RWPE1 (cell line): ENCODE measurements at regions not wholly inside any gene's neighbourhood (a gene's known extent, or its start where the extent isn't known, plus 50 kb on each side); places are given as distances from the start of the nearest gene placed in this dataset.

Experiments
- CTCF ChIA-PET: fragments of 350-600 bp; sonication (Branson Sonifier 250); formaldehyde crosslinking; extraction: SDS; loops from one replicate; lab custom pipeline; 2021; lab: Yijun Ruan, JAX
- POLR2A ChIA-PET: fragments of 400-600 bp; formaldehyde crosslinking; extraction: SDS; loops from one replicate; lab custom pipeline; 2020; ENCODE audit warnings: antibody characterized with exemption; ENCODE audit not compliant: low non-redundant PET; lab: Yijun Ruan, JAX
- DNase-seq: peaks from one replicate; pipeline ENCODE4 v3.0.0; 2012; ENCODE audit warnings: low spot score
- H3K27ac ChIP-seq: fragments of 450-650 bp; 2 replicates; pipeline ENCODE4 v1.5.1; 2017
- CTCF ChIP-seq: fragments of 450-650 bp; conservative IDR thresholded peaks from 2 replicates; pipeline ENCODE4 v1.5.1; 2017; ENCODE audit warnings: low read depth, mild to moderate bottlenecking

DNA sequence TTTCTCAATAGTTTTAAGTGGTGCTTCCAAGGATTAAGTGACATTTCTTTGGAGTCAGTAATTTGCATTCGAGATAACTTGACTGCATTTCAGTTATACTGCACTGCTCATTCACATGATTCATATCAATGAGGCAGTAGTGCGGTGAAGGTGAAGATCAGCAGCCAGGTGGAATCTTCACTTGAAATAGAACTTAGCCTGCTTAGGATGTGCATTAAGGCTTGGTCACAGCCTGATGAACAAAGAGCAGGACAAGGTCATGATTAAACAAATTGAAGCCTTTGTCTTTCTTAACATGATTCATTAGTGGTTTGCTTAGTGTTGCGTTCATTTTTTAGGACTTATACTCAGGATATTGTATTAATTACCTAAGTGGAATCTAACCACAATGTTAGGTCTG, 212.1 kb upstream of the GALNTL6 start:
- no peak overlapping the region for H3K27ac ChIP-seq
- ChIA-PET POLR2A (no interaction called here), CTCF (no interaction called here)
- DNase-seq: no peak
- TF ChIP-seq CTCF: no peak

- no peak for TF ChIP-seq CTCF
- no peak for DNase-seq
- H3K27ac ChIP-seq: no peak overlapping the region
- POLR2A ChIA-PET: no interaction called here
- CTCF ChIA-PET: no interaction called here
These were observed 213.6 kb upstream of the GALNTL6 start for GRCh38 chr4:171599628-171600027.

- no peak for TF ChIP-seq CTCF
- POLR2A ChIA-PET: no interaction called here
- H3K27ac ChIP-seq: no peak overlapping the region
- CTCF ChIA-PET: interaction anchor here (0.6 kb wide), 1 partner anchor 12 kb away, joined by 3 read pairs; no protein-coding TSS in a partner anchor
- DNase-seq: no peak
These were observed 218.9 kb upstream of the GALNTL6 start for GRCh38 chr4:171594293-171594692.

- ChIA-PET POLR2A (no interaction called here), CTCF (no interaction called here)
- no peak for TF ChIP-seq CTCF
- no peak overlapping the region for H3K27ac ChIP-seq
- DNase-seq: no peak
These were observed 222.5 kb upstream of the GALNTL6 start for GRCh38 chr4:171590716-171591115.

DNA sequence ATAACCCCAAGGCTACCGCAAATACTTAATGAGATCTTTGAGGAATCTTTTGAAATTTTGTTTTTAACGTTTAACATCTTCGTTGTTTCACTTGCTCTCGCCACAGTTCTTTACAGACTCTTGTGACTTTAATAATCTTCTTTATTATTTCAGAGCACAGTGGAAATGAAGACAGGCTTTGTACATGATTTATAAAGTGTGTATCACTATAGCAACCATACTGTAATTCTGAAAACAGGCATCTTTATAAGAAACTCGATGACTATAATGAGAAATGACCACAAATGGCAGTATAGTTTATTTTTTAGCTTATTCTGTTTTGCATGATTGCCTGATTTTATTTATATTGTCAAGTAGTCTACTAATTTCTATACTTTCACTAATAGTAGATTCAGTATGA, 224.4 kb upstream of the GALNTL6 start:
- ChIA-PET POLR2A (no interaction called here), CTCF (no interaction called here)
- no peak for TF ChIP-seq CTCF
- DNase-seq: no peak
- no peak overlapping the region for H3K27ac ChIP-seq

DNA sequence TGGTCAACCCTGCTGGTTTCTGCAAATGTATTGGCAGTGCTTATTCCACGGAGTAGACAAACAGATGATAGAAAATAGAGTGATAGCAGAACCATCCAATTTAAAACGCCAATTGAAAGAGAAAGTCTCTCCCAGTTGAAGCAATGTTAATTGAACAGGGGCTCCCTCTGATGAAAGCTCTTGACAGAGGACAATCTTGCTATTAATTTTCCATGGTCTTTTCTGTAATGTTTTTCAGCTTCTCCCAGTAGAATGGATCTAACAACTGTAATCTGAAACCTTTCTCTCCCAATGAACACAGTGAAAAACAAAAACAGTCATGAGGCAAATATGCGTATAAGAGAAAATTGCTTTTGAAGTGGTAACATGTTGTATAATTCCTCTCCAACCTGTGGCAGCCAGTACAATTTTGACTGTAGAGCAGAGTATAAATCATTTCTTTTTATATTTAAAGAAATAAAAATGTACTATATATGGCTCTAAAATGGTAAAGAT, 225.1 kb upstream of the GALNTL6 start:
- no peak for TF ChIP-seq CTCF
- CTCF ChIA-PET: no interaction called here
- H3K27ac ChIP-seq: no peak overlapping the region
- DNase-seq: no peak
- POLR2A ChIA-PET: no interaction called here

GRCh38 chr4:171583790-171584189, 229.4 kb upstream of the GALNTL6 start:
- CTCF ChIA-PET: no interaction called here
- DNase-seq: no peak
- no peak overlapping the region for H3K27ac ChIP-seq
- POLR2A ChIA-PET: no interaction called here
- no peak for TF ChIP-seq CTCF
